ENCODE measurements at regions not wholly inside any gene's neighbourhood (a gene's known extent, or its start where the extent isn't known, plus 50 kb on each side); places are given as distances from the start of the nearest gene placed in this dataset.
A peak's percentile ranks its signal among the peaks of the same experiment; 100 is the strongest.

GRCh38 chr6:122154912-122155575 lies 244.4 kb upstream of the HSF2 start:
- intact Hi-C loops (cut with DNase I): no loop called here
- Histone ChIP-seq H3K9me3 (peaks cover 0 to 3% (median 0%) of the 10 kb centered on the region in 12 donors), H3K4me3 (no peak overlapping the region), H3K4me1 (peaks cover 0 to 30% (median 8%) of the 10 kb centered on the region in 12 donors), H3K36me3 (no peaks in the 10 kb centered on the region), H3K27ac (peak overlapping the region in 4 of 12 donors; percentile 4 to 60 (median 54)), H3K27me3 (no peaks in the 10 kb centered on the region)
- TF ChIP-seq POLR2A (IDR thresholded peaks at IDR 0.05) (no peak), CTCF (IDR thresholded peaks at IDR 0.05) (peak in 1 of 12 donors; percentile 11)
- ATAC-seq: peak; percentile 35 to 86 (median 48)
- DNase-seq: peak in 3 of 5 donors; percentile 29 to 55 (median 37)
- 41 to 58% (median 49%) methylated on average over 2 of the region's 2 CpGs for WGBS, 4 donors

- DNase-seq: no peak
- peaks cover 0 to 7% (median 0%) of the 10 kb centered on the region in 12 donors for H3K9me3 ChIP-seq
- WGBS, 4 donors: 80 to 84% (median 84%) methylated on average over 5 of the region's 5 CpGs
- no peak overlapping the region for H3K4me3 ChIP-seq
- no peak overlapping the region for H3K27ac ChIP-seq
- H3K4me1 ChIP-seq: no peaks in the 10 kb centered on the region
- no peak for ATAC-seq
- H3K36me3 ChIP-seq: no peaks in the 10 kb centered on the region
- no peaks in the 10 kb centered on the region for H3K27me3 ChIP-seq
- TF ChIP-seq POLR2A (IDR thresholded peaks at IDR 0.05): no peak
- TF ChIP-seq CTCF (IDR thresholded peaks at IDR 0.05): no peak
- intact Hi-C loops (cut with DNase I): no loop called here
Observed at GRCh38 chr6:122161136-122161535, 238.3 kb upstream of the HSF2 start.

- Histone ChIP-seq H3K27ac (no peak overlapping the region), H3K9me3 (peaks cover 0 to 5% (median 0%) of the 10 kb centered on the region in 12 donors), H3K4me3 (no peak overlapping the region), H3K27me3 (no peaks in the 10 kb centered on the region), H3K36me3 (no peaks in the 10 kb centered on the region), H3K4me1 (peaks cover 0 to under 1% (median 0%) of the 10 kb centered on the region in 12 donors)
- DNase-seq: peak in 1 of 5 donors; percentile 14
- 87 to 100% (median 94%) methylated on average over 4 to 20 of the region's 20 CpGs for WGBS, 4 donors
- no peak for ATAC-seq
- intact Hi-C loops (cut with DNase I): no loop called here
- TF ChIP-seq POLR2A (IDR thresholded peaks at IDR 0.05) (no peak), CTCF (IDR thresholded peaks at IDR 0.05) (no peak)
Observed at GRCh38 chr6:122165014-122165413, 234.4 kb upstream of the HSF2 start.

- Histone ChIP-seq H3K27ac (no peak overlapping the region), H3K27me3 (no peaks in the 10 kb centered on the region), H3K36me3 (no peaks in the 10 kb centered on the region), H3K9me3 (no peaks in the 10 kb centered on the region), H3K4me1 (peaks cover 0 to 5% (median 0%) of the 10 kb centered on the region in 12 donors), H3K4me3 (no peak overlapping the region)
- ATAC-seq (no peak), DNase-seq (no peak)
- WGBS, 4 donors: 50 to 67% (median 61%) methylated on average over 2 of the region's 2 CpGs
- intact Hi-C loops (cut with DNase I): loop anchor here in 1 of 10 donors (10.0 kb wide), 1 partner anchor 505 kb away; no protein-coding TSS in a partner anchor
- TF ChIP-seq CTCF (IDR thresholded peaks at IDR 0.05): no peak
- no peak for TF ChIP-seq POLR2A (IDR thresholded peaks at IDR 0.05)
Observed at GRCh38 chr6:122170274-122170673, 229.2 kb upstream of the HSF2 start.

Measured in heart left ventricle (tissue), 16 donors.